Colonic mucosa (tissue), 4 donors: ENCODE measurements at regions not wholly inside any gene's neighbourhood (a gene's known extent, or its start where the extent isn't known, plus 50 kb on each side); places are given as distances from the start of the nearest gene placed in this dataset.

Experiments used
- DNase-seq: peaks from one replicate; pipeline ENCODE4 v3.0.0-alpha.2; 2020
- H3K27ac ChIP-seq: fragments of 200-600 bp; one replicate; pipeline ENCODE4 v1.8.0; 2021
- H3K27me3 ChIP-seq: fragments of 200-600 bp; one replicate; pipeline ENCODE4 v1.8.0; 2021
- H3K36me3 ChIP-seq: fragments of 200-600 bp; one replicate; pipeline ENCODE4 v1.8.0; 2021
- H3K4me1 ChIP-seq: fragments of 200-600 bp; one replicate; pipeline ENCODE4 v1.8.0; 2021; ENCODE audit warnings: mild to moderate bottlenecking
- H3K4me3 ChIP-seq: fragments of 200-600 bp; one replicate; pipeline ENCODE4 v1.8.0; 2021
- H3K9ac ChIP-seq, 2 donors: one replicate each; pipeline ENCODE4 v1.7.0; 2013; ENCODE audit warnings: control low read depth in 2 of 2, low read depth in 2 of 2, low read length in 2 of 2
- H3K9me3 ChIP-seq: fragments of 200-600 bp; one replicate; pipeline ENCODE4 v1.8.0; 2021
- CTCF ChIP-seq: fragments of 200-600 bp; IDR thresholded peaks from one replicate; pipeline ENCODE4 v1.8.0; 2022; ENCODE audit warnings: antibody characterized with exemption, mild to moderate bottlenecking
- intact Hi-C: fragments of 100-400 bp; cut with DNase I; formaldehyde crosslinking; loops from one replicate; pipeline ENCODE4 v1.14.1; 2022
- donor health status: healthy.
- donor health status: DM: no; HTN: no; CAD: no.
- donor health status: DM: no; HTN: no; CAD: no.

GRCh38 chr13:106898231-106898630 lies 330.3 kb upstream of the ARGLU1 start:
- DNase-seq = no peak
- Histone ChIP-seq H3K4me1 (no peaks in the 10 kb centered on the region), H3K27me3 (no peaks in the 10 kb centered on the region), H3K27ac (no peak overlapping the region), H3K9ac (no peak overlapping the region), H3K4me3 (no peak overlapping the region), H3K9me3 (no peaks in the 10 kb centered on the region), H3K36me3 (no peaks in the 10 kb centered on the region)
- intact Hi-C loops = no loop called here
- no peak for TF ChIP-seq CTCF

GRCh38 chr13:106888148-106888547 lies 320.2 kb upstream of the ARGLU1 start:
- Histone ChIP-seq H3K4me3 (no peak overlapping the region), H3K36me3 (no peaks in the 10 kb centered on the region), H3K27ac (no peak overlapping the region), H3K27me3 (no peaks in the 10 kb centered on the region), H3K4me1 (no peaks in the 10 kb centered on the region), H3K9ac (no peak overlapping the region), H3K9me3 (no peaks in the 10 kb centered on the region)
- intact Hi-C loops = no loop called here
- DNase-seq = no peak
- no peak for TF ChIP-seq CTCF

- no peak for TF ChIP-seq CTCF
Observed at GRCh38 chr13:106887686-106888085, 319.7 kb upstream of the ARGLU1 start.

GRCh38 chr13:106883976-106884375 lies 316.0 kb upstream of the ARGLU1 start:
- H3K4me3 ChIP-seq = no peak overlapping the region
- no peak overlapping the region for H3K27ac ChIP-seq
- no peak overlapping the region for H3K9ac ChIP-seq
- no peaks in the 10 kb centered on the region for H3K4me1 ChIP-seq
- intact Hi-C loops = no loop called here
- H3K9me3 ChIP-seq = no peaks in the 10 kb centered on the region
- TF ChIP-seq CTCF = no peak
- H3K36me3 ChIP-seq = no peaks in the 10 kb centered on the region
- H3K27me3 ChIP-seq = no peaks in the 10 kb centered on the region
- DNase-seq = no peak

More at GRCh38 chr13:106887686-106888085, 319.7 kb upstream of the ARGLU1 start:
- H3K27ac ChIP-seq = no peak overlapping the region
- H3K9me3 ChIP-seq = no peaks in the 10 kb centered on the region
- intact Hi-C loops = no loop called here
- no peak for DNase-seq
- H3K4me3 ChIP-seq = no peak overlapping the region
- no peaks in the 10 kb centered on the region for H3K27me3 ChIP-seq
- H3K36me3 ChIP-seq = no peaks in the 10 kb centered on the region
- H3K9ac ChIP-seq = no peak overlapping the region
- H3K4me1 ChIP-seq = no peaks in the 10 kb centered on the region

GRCh38 chr13:106882246-106882645 lies 314.3 kb upstream of the ARGLU1 start:
- no peaks in the 10 kb centered on the region for H3K9me3 ChIP-seq
- TF ChIP-seq CTCF = no peak
- intact Hi-C loops = no loop called here
- no peak overlapping the region for H3K9ac ChIP-seq
- H3K36me3 ChIP-seq = no peaks in the 10 kb centered on the region
- DNase-seq = no peak
- H3K27me3 ChIP-seq = no peaks in the 10 kb centered on the region
- H3K4me3 ChIP-seq = no peak overlapping the region
- no peak overlapping the region for H3K27ac ChIP-seq
- no peaks in the 10 kb centered on the region for H3K4me1 ChIP-seq

- no peak for DNase-seq
- no peaks in the 10 kb centered on the region for H3K36me3 ChIP-seq
Observed at GRCh38 chr13:106879806-106880205, 311.9 kb upstream of the ARGLU1 start.

More at GRCh38 chr13:106879806-106880205, 311.9 kb upstream of the ARGLU1 start:
- Histone ChIP-seq H3K9ac (no peak overlapping the region), H3K27me3 (no peaks in the 10 kb centered on the region), H3K27ac (no peak overlapping the region), H3K9me3 (no peaks in the 10 kb centered on the region), H3K4me3 (no peak overlapping the region), H3K4me1 (no peaks in the 10 kb centered on the region)
- TF ChIP-seq CTCF = no peak
- intact Hi-C loops = no loop called here
